ENCODE measurements at regions not wholly inside any gene's neighbourhood (a gene's known extent, or its start where the extent isn't known, plus 50 kb on each side); places are given as distances from the start of the nearest gene placed in this dataset.

DNA sequence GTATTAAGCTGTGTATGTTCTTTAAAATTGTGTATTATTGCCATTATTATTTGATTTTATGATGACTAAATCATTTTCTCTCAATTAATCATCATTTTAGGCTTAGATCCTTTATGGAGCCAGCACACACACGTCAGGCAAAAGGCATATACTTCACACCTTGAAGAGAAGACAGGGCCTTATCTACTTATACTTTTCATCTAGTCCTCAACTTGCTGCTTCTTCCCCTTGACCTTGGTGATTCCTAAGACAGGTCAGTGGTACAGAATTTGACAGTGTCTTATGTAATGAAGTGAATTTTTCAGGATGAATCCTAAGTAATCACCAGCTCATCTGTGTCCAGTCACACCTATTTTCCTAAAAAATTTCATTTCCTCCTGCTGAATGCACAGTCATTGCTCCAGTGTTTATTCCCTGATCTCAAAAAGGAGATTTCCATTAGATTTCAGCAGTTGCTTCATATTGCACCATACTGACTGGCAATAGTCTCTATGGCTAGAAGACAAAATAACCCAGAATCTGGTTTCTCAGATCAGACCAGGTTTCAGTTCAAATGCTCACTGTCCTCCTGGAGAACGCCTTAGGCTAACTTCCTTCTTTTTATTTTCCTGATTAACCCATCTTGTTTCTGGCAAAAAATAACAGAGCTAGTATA lies 235.7 kb downstream of the PTH2R start:
- no peak for TF ChIP-seq EZH2phosphoT487 (IDR thresholded peaks at IDR 0.05; ENCODE audit: borderline replicate concordance, low read depth, low read length)
- TF ChIP-seq, protein P1, sequence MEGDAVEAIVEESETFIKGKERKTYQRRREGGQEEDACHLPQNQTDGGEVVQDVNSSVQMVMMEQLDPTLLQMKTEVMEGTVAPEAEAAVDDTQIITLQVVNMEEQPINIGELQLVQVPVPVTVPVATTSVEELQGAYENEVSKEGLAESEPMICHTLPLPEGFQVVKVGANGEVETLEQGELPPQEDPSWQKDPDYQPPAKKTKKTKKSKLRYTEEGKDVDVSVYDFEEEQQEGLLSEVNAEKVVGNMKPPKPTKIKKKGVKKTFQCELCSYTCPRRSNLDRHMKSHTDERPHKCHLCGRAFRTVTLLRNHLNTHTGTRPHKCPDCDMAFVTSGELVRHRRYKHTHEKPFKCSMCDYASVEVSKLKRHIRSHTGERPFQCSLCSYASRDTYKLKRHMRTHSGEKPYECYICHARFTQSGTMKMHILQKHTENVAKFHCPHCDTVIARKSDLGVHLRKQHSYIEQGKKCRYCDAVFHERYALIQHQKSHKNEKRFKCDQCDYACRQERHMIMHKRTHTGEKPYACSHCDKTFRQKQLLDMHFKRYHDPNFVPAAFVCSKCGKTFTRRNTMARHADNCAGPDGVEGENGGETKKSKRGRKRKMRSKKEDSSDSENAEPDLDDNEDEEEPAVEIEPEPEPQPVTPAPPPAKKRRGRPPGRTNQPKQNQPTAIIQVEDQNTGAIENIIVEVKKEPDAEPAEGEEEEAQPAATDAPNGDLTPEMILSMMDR (conservative IDR thresholded peaks at IDR 0.05; ENCODE audit: low read length): no peak
